GM06990 (cell line): ENCODE measurements at regions not wholly inside any gene's neighbourhood (a gene's known extent, or its start where the extent isn't known, plus 50 kb on each side); places are given as distances from the start of the nearest gene placed in this dataset.

ENCODE experiments used
- DNase-seq: peaks from one replicate; pipeline ENCODE4 v3.0.0-alpha.2; 2011; ENCODE audit not compliant: insufficient read length; ENCODE audit errors: extremely low read depth
- H3K27me3 ChIP-seq: replicated peaks from 2 replicates; pipeline ENCODE4 v1.6.0; 2011; ENCODE audit warnings: low read length; ENCODE audit not compliant: control insufficient read depth, insufficient read depth
- H3K36me3 ChIP-seq: 2 replicates; pipeline ENCODE4 v1.5.1; 2011; ENCODE audit warnings: low read length; ENCODE audit not compliant: control insufficient read depth, insufficient read depth
- H3K4me3 ChIP-seq: replicated peaks from 2 replicates; pipeline ENCODE4 v1.5.1; 2011; ENCODE audit warnings: low read depth, mild to moderate bottlenecking, control low read depth, low read length
- TF ChIP-seq, protein P1 (sequence below): IDR thresholded peaks from 2 replicates; pipeline ENCODE4 v1.5.1; 2011; ENCODE audit warnings: low read length, control low read depth, mild to moderate bottlenecking, inconsistent platforms; ENCODE audit not compliant: insufficient read depth, poor library complexity, severe bottlenecking

- TF ChIP-seq, protein P1, sequence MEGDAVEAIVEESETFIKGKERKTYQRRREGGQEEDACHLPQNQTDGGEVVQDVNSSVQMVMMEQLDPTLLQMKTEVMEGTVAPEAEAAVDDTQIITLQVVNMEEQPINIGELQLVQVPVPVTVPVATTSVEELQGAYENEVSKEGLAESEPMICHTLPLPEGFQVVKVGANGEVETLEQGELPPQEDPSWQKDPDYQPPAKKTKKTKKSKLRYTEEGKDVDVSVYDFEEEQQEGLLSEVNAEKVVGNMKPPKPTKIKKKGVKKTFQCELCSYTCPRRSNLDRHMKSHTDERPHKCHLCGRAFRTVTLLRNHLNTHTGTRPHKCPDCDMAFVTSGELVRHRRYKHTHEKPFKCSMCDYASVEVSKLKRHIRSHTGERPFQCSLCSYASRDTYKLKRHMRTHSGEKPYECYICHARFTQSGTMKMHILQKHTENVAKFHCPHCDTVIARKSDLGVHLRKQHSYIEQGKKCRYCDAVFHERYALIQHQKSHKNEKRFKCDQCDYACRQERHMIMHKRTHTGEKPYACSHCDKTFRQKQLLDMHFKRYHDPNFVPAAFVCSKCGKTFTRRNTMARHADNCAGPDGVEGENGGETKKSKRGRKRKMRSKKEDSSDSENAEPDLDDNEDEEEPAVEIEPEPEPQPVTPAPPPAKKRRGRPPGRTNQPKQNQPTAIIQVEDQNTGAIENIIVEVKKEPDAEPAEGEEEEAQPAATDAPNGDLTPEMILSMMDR: no peak
Measured at GRCh38 chr3:147958754-147959153, 549.6 kb downstream of the ZIC1 start.

DNA sequence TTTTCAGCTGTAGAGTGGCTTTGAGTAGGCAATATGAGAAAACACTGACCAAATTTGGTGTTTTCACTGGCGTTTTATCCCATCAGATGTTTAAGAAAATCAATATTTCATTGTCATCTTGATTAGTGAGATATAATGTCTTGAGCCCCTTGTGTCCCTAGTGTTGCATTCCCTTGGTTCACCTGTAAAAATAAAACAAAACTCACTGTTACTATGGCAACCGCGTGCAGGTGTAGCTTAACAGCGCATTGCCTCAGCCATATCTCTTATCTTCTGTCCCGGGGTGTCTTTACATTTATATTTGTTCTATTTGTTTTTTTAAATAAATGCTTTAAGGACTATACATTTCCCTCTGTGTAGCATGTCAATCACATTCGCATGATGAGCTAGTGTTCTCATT lies 551.6 kb downstream of the ZIC1 start:
- no peak for DNase-seq

More at GRCh38 chr3:147958754-147959153, 549.6 kb downstream of the ZIC1 start:
- Histone ChIP-seq H3K4me3 (no peak overlapping the region), H3K36me3 (no peaks in the 10 kb centered on the region), H3K27me3 (no peaks in the 10 kb centered on the region; the same call in 1 of the 2 replicates)
- no peak for DNase-seq

DNA sequence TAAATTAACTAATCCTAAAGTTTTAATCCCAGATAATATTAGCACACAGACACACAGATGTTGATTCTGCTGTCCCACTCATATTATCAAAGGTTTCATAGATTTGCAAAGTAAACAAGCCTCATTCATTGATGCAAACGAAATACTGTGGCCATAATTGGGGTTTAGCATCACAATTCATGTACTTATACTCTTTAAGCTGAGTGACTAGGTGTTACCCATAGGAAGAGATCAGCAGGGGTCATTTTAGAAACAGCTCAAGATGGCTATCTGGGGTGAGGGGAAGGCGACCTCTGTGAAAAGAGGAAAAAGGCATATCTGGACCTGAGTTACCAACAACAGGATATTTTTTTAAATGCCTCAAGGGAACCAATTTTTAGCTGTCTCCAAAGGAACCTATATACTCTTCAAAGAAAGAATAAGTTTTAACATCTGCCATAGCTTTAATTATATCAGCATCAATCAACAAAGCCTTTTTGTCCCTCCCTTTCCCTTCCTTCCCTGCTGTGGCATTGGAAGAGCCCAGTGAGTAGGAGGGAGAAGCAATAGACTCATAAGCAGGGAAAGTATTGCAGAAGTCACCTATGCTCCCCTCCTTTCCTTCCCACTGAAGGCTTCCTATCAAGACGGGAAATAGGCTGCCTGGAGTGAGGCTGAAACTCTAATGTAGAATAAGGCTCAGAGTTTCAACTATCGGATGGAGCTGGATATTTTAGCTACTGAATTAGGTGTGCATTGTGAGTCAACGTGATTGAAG lies 553.4 kb downstream of the ZIC1 start:
- H3K27me3 ChIP-seq: no peaks in the 10 kb centered on the region; the same call in 1 of the 2 replicates
- TF ChIP-seq, protein P1: no peak
- no peak for DNase-seq
- H3K4me3 ChIP-seq: no peak overlapping the region
- no peaks in the 10 kb centered on the region for H3K36me3 ChIP-seq

More for the DNA sequence above, 551.6 kb downstream of the ZIC1 start:
- no peak overlapping the region for H3K4me3 ChIP-seq
- no peaks in the 10 kb centered on the region; the same call in 1 of the 2 replicates for H3K27me3 ChIP-seq
- H3K36me3 ChIP-seq: no peaks in the 10 kb centered on the region
- TF ChIP-seq, protein P1: no peak

DNA sequence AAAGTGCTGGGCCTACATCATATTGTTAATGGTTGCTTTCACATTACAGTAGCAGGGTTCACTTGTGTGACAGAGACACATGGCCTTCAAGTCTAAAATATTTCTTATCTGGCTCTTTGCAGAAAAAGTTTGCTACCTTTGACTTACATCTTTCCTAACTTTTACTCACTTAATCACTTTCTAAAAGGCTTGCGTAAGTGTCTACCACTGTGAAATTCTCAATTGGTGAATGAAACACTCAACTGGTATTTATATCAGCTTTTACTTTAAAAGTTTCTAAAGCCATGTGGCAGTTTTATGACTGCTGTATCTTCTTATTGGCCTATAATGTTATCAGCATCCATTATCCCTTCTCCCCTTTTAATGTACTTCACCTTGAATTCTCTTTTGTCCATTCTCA lies 554.5 kb downstream of the ZIC1 start:
- TF ChIP-seq, protein P1: no peak
- DNase-seq: no peak

GRCh38 chr3:147975165-147975564 lies 566.0 kb downstream of the ZIC1 start:
- TF ChIP-seq, protein P1: no peak
- Histone ChIP-seq H3K36me3 (no peaks in the 10 kb centered on the region), H3K4me3 (no peak overlapping the region), H3K27me3 (no peaks in the 10 kb centered on the region)
- no peak for DNase-seq

More for the DNA sequence above, 554.5 kb downstream of the ZIC1 start:
- no peak overlapping the region for H3K4me3 ChIP-seq
- H3K36me3 ChIP-seq: no peaks in the 10 kb centered on the region
- H3K27me3 ChIP-seq: no peaks in the 10 kb centered on the region; the same call in 1 of the 2 replicates

DNA sequence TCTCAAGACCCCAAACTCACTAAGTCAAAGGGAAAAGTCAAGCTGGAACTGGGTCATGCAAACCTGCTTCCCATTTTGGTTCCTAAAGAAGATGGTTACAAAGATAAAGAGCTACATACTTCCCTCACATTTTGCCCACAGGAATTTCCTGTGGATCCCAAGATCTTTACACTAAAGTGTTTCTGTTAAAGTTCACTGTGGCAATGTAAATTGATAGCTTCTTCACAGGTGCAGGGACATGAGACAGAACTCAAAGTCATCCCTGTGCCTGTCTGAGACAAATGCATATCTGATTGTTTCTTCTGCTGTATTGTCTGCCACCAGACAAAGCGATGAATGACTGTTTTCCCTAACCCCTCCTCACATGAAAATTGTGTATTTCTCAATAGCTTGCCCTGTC lies 567.8 kb downstream of the ZIC1 start:
- Histone ChIP-seq H3K27me3 (no peaks in the 10 kb centered on the region), H3K4me3 (no peak overlapping the region), H3K36me3 (no peaks in the 10 kb centered on the region)
- no peak for DNase-seq
- TF ChIP-seq, protein P1: no peak
